ENCODE measurements at regions not wholly inside any gene's neighbourhood (a gene's known extent, or its start where the extent isn't known, plus 50 kb on each side); places are given as distances from the start of the nearest gene placed in this dataset.

- TF ChIP-seq CTCF (IDR thresholded peaks at IDR 0.05) (no peak), POLR2A (IDR thresholded peaks at IDR 0.05) (no peak), POLR2AphosphoS5 (IDR thresholded peaks at IDR 0.05) (no peak), EP300 (IDR thresholded peaks at IDR 0.05) (no peak)
These were observed 1213.1 kb downstream of the OLFM4 start for GRCh38 chr13:54241719-54242118.

Measured in sigmoid colon (tissue), 4 donors.